SU-DHL-6 (cell line): ENCODE measurements at regions not wholly inside any gene's neighbourhood (a gene's known extent, or its start where the extent isn't known, plus 50 kb on each side); places are given as distances from the start of the nearest gene placed in this dataset.
"Not testable (repeated sequence)": the region's sequence is repeated elsewhere in the genome, so short reads cannot be mapped to it uniquely, and the experiment has no call there.

ENCODE experiments used
- H2AFZ ChIP-seq: fragments of 200-600 bp; sonication (generic); 2 replicates; pipeline ENCODE4 v1.6.1; 2014; ENCODE audit warnings: low read depth, mild to moderate bottlenecking, moderate library complexity, mixed read lengths, antibody characterized with exemption, low read length; ENCODE audit not compliant: severe bottlenecking
- H3F3A ChIP-seq: fragments of 200-600 bp; shearing (Covaris generic); 2 replicates; pipeline ENCODE4 v1.6.0; 2016; ENCODE audit warnings: antibody characterized with exemption, mild to moderate bottlenecking; ENCODE audit not compliant: insufficient read depth
- H3K27ac ChIP-seq: fragments of 200-600 bp; sonication (generic); 2 replicates; pipeline ENCODE4 v1.5.1; 2016; ENCODE audit warnings: low read depth, mild to moderate bottlenecking, low read length, moderate library complexity, mixed read lengths
- H3K27me3 ChIP-seq: fragments of 200-600 bp; sonication (generic), shearing (Covaris generic); 2 replicates; pipeline ENCODE4 v1.6.0; 2014; ENCODE audit warnings: mild to moderate bottlenecking, low read length
- H3K36me3 ChIP-seq: fragments of 200-600 bp; sonication (generic); 2 replicates; pipeline ENCODE4 v1.6.1; 2014; ENCODE audit warnings: mild to moderate bottlenecking, low read length, mixed read lengths
- H3K4me2 ChIP-seq: fragments of 300-600, 200-600 bp; shearing (Covaris generic), sonication (generic); 2 replicates; pipeline ENCODE4 v1.6.0; 2014; ENCODE audit warnings: low read length, low read depth, mild to moderate bottlenecking; ENCODE audit not compliant: poor library complexity, severe bottlenecking
- H3K4me3 ChIP-seq: fragments of 200-600 bp; sonication (generic); 2 replicates; pipeline ENCODE4 v1.5.1; 2014; ENCODE audit warnings: antibody characterized with exemption, low read length, mild to moderate bottlenecking, mixed read lengths; ENCODE audit not compliant: insufficient read depth, poor library complexity, severe bottlenecking
- H3K79me2 ChIP-seq: fragments of 200-600 bp; sonication (generic); 2 replicates; pipeline ENCODE4 v1.6.1; 2014; ENCODE audit warnings: mild to moderate bottlenecking, low read length, moderate library complexity; ENCODE audit not compliant: insufficient read depth
- H3K9ac ChIP-seq: fragments of 200-600 bp; sonication (generic); 2 replicates; pipeline ENCODE4 v1.7.0; 2014; ENCODE audit warnings: mild to moderate bottlenecking, low read length
- H3K9me2 ChIP-seq: fragments of 200-600 bp; sonication (generic); replicated peaks from 2 replicates; pipeline ENCODE4 v1.6.1; 2014; ENCODE audit warnings: low read length; ENCODE audit not compliant: insufficient read depth
- H3K9me3 ChIP-seq: fragments of 200-600 bp; sonication (generic); 2 replicates; pipeline ENCODE4 v1.6.1; 2014; ENCODE audit warnings: low read length, mixed read lengths; ENCODE audit not compliant: insufficient read depth
- H4K20me1 ChIP-seq: fragments of 200-600 bp; sonication (generic); 2 replicates; pipeline ENCODE4 v1.6.1; 2014; ENCODE audit warnings: low read depth, mild to moderate bottlenecking, antibody characterized with exemption, low read length, moderate library complexity, mixed read lengths
- EZH2phosphoT487 ChIP-seq: fragments of 200-600 bp; sonication (generic), shearing (Covaris generic); conservative IDR thresholded peaks from 2 replicates; pipeline ENCODE4 v1.6.1; 2018; ENCODE audit warnings: mild to moderate bottlenecking, antibody characterized with exemption, low read length, moderate library complexity, mixed read lengths
- TF ChIP-seq, protein P1 (sequence below): fragments of 200-600 bp; sonication (generic); IDR thresholded peaks from one replicate; pipeline ENCODE4 v1.5.1; 2017; ENCODE audit warnings: antibody characterized with exemption, mild to moderate bottlenecking, low read length, moderate library complexity; ENCODE audit not compliant: insufficient read depth, poor library complexity, severe bottlenecking

DNA sequence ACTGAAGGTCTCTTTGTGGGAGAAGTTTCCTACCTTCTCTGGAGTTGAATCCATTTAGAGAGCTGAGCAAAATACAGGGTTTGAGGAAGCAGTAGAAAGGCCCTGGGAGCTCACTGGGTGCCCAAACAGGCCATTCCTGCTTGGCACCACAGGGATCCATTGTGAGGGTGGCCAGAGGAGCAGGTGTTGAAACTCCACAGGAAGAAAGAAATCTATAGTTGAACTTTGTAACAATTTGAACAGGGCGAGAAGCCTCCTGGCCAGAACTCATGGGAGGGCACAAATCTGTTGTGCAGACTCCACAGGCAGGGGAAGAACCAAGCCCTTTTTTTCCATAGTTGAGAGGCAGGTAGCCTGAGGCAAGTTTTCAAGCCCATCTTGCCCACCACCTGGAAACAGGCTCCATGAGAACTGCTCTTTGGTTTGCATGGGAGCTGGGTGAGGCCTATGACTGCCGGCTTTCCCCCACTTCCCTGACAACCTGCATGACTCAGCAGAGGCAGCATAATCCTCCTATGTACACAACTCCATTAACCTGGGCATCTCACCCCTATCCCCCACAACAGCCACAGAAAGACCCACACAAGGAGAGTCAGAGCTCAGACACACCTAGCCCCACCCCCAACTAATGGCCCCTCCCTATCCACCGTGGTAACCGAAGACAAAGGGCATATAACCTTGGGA lies 1053.0 kb downstream of the TSN start:
- no peak overlapping the region for H3K9ac ChIP-seq
- TF ChIP-seq EZH2phosphoT487, result no peak
- TF ChIP-seq, protein P1, sequence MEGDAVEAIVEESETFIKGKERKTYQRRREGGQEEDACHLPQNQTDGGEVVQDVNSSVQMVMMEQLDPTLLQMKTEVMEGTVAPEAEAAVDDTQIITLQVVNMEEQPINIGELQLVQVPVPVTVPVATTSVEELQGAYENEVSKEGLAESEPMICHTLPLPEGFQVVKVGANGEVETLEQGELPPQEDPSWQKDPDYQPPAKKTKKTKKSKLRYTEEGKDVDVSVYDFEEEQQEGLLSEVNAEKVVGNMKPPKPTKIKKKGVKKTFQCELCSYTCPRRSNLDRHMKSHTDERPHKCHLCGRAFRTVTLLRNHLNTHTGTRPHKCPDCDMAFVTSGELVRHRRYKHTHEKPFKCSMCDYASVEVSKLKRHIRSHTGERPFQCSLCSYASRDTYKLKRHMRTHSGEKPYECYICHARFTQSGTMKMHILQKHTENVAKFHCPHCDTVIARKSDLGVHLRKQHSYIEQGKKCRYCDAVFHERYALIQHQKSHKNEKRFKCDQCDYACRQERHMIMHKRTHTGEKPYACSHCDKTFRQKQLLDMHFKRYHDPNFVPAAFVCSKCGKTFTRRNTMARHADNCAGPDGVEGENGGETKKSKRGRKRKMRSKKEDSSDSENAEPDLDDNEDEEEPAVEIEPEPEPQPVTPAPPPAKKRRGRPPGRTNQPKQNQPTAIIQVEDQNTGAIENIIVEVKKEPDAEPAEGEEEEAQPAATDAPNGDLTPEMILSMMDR, result no peak
- no peaks in the 10 kb centered on the region for H3K36me3 ChIP-seq
- H3K9me2 ChIP-seq, result no peaks in the 10 kb centered on the region
- H4K20me1 ChIP-seq, result no peaks in the 10 kb centered on the region
- H3K4me2 ChIP-seq, result no peak overlapping the region
- H3F3A ChIP-seq, result no peaks in the 10 kb centered on the region
- no peak overlapping the region for H2AFZ ChIP-seq
- H3K27ac ChIP-seq, result no peak overlapping the region
- H3K4me3 ChIP-seq, result no peak overlapping the region
- no peaks in the 10 kb centered on the region for H3K9me3 ChIP-seq
- H3K79me2 ChIP-seq, result no peaks in the 10 kb centered on the region
- no peaks in the 10 kb centered on the region for H3K27me3 ChIP-seq

DNA sequence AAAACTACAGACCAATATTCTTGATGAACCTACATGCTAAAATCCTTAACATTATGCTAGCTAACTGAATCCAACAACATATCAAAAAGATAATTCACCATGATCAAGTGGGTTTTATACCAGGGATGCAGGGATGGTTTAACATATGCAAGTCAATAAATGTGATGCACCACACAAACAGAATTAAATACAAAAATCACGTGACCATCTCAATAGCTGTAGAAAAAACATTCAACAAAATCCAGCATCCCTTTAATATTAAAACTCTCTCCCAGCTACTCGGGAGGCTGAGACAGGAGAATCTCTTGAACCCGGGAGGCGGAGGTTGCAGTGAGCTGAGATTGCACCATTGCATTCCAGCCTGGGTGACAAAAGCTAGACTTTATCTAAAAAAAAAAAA lies 1056.8 kb downstream of the TSN start:
- not testable (repeated sequence) for H3K4me2 ChIP-seq, H3K79me2 ChIP-seq, H4K20me1 ChIP-seq, H3F3A ChIP-seq, H3K27me3 ChIP-seq, H3K9me2 ChIP-seq, H3K4me3 ChIP-seq, H3K27ac ChIP-seq, H2AFZ ChIP-seq, H3K9me3 ChIP-seq, H3K36me3 ChIP-seq, H3K9ac ChIP-seq

DNA sequence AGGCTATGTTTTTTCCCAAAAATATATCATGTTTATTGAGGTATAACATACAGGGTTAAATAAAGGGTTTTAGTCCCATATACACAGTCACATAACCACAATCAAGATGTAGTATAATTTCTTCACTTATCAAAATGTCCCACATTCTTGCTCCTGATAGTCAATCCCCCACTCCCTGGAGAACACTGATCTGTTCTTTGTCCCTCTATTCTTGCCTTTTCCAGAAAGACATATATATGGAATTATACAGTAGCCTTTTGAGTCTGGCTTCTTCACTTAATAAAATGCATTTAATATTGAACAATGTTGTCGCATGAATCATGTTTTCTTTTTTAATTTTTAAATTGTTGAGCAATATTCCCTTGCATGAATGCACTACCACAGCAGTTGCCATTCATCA lies 1059.7 kb downstream of the TSN start:
- Histone ChIP-seq H3K27ac (no peak overlapping the region), H3K4me3 (no peak overlapping the region), H3K9ac (no peak overlapping the region), H3K27me3 (no peaks in the 10 kb centered on the region), H2AFZ (no peak overlapping the region), H3K4me2 (no peak overlapping the region), H3K9me2 (no peaks in the 10 kb centered on the region), H3F3A (no peaks in the 10 kb centered on the region), H3K36me3 (no peaks in the 10 kb centered on the region), H4K20me1 (no peaks in the 10 kb centered on the region), H3K79me2 (no peaks in the 10 kb centered on the region), H3K9me3 (no peaks in the 10 kb centered on the region)
- TF ChIP-seq, protein P1, result no peak
- TF ChIP-seq EZH2phosphoT487, result no peak

DNA sequence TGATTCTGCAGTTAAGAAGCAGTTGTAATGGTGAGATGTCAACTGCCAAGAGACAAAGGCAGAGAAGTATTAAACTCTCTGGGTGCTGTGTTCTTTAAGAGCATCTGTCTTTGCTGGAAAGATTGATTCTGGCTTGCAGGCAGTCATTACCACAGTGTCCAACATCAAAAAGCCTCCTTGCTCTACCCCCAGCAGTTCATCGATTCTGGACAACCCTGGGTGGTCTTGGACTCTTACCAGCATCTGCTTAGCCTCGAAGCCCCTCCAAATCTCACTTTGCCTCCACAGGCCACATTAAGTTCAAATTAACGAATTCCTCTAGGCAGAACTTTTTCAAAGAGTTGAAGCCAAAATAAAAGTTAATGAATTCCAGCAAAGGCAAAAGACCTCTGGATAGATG lies 1061.4 kb downstream of the TSN start:
- no peaks in the 10 kb centered on the region for H3K9me3 ChIP-seq
- H3K4me2 ChIP-seq, result no peak overlapping the region
- no peaks in the 10 kb centered on the region for H3K9me2 ChIP-seq
- no peak overlapping the region for H3K27ac ChIP-seq
- H3F3A ChIP-seq, result no peaks in the 10 kb centered on the region
- H2AFZ ChIP-seq, result no peak overlapping the region
- H4K20me1 ChIP-seq, result no peaks in the 10 kb centered on the region
- H3K9ac ChIP-seq, result no peak overlapping the region
- H3K27me3 ChIP-seq, result no peaks in the 10 kb centered on the region
- no peaks in the 10 kb centered on the region for H3K79me2 ChIP-seq
- H3K36me3 ChIP-seq, result no peaks in the 10 kb centered on the region
- H3K4me3 ChIP-seq, result no peak overlapping the region
- TF ChIP-seq EZH2phosphoT487, result no peak
- TF ChIP-seq, protein P1, result no peak
